Fibroblast of lung (primary cell): ENCODE measurements at regions not wholly inside any gene's neighbourhood (a gene's known extent, or its start where the extent isn't known, plus 50 kb on each side); places are given as distances from the start of the nearest gene placed in this dataset.

ENCODE experiments used
- DNase-seq, 2 donors: peaks; one replicate each; pipeline versions ENCODE4 v3.0.0 to v3.0.0-alpha.2; 2010; ENCODE audit warnings: low read depth in 2 of 2
- H2AFZ ChIP-seq: 2 replicates; pipeline ENCODE4 v1.5.1; 2012; ENCODE audit warnings: low read length, control low read depth, inconsistent platforms
- H3K27ac ChIP-seq: 2 replicates; pipeline ENCODE4 v1.5.1; 2011; ENCODE audit warnings: low read length, control low read depth; ENCODE audit not compliant: insufficient read depth
- H3K27me3 ChIP-seq: 2 replicates; pipeline ENCODE4 v1.5.1; 2011; ENCODE audit warnings: mild to moderate bottlenecking, low read length; ENCODE audit not compliant: control insufficient read depth, insufficient read depth
- H3K36me3 ChIP-seq: 2 replicates; pipeline ENCODE4 v1.5.1; 2011; ENCODE audit warnings: low read length; ENCODE audit not compliant: control insufficient read depth, insufficient read depth
- H3K4me1 ChIP-seq: 2 replicates; pipeline ENCODE4 v1.5.1; 2011; ENCODE audit warnings: low read length; ENCODE audit not compliant: control insufficient read depth, insufficient read depth; ENCODE audit errors: extremely low read depth
- H3K4me2 ChIP-seq: 2 replicates; pipeline ENCODE4 v1.5.1; 2011; ENCODE audit warnings: low read length, control low read depth; ENCODE audit not compliant: insufficient read depth; ENCODE audit errors: extremely low read depth
- H3K4me3 ChIP-seq, 4 experiments: fragments of 200-600 bp in 1 of 4; sonication (generic) in 1 of 4; replicated peaks in 1 of 4; 2 replicates each; pipeline ENCODE4 v1.5.1; 2011 to 2016; ENCODE audit warnings: low read length in 4 of 4, low read depth in 3 of 4, mild to moderate bottlenecking in 3 of 4, control low read depth in 2 of 4, inconsistent platforms in 1 of 4, mixed read lengths in 1 of 4; ENCODE audit not compliant: insufficient read depth in 1 of 4; ENCODE audit errors: control extremely low read depth in 1 of 4
- H3K79me2 ChIP-seq: 2 replicates; pipeline ENCODE4 v1.5.1; 2012; ENCODE audit warnings: mild to moderate bottlenecking, low read length, inconsistent platforms; ENCODE audit not compliant: control insufficient read depth, insufficient read depth
- H3K9ac ChIP-seq: 2 replicates; pipeline ENCODE4 v1.5.1; 2011; ENCODE audit warnings: mild to moderate bottlenecking, low read length, control low read depth; ENCODE audit not compliant: insufficient read depth
- H3K9me3 ChIP-seq: 2 replicates; pipeline ENCODE4 v1.5.1; 2012; ENCODE audit warnings: low read depth, low read length; ENCODE audit not compliant: control insufficient read depth, insufficient read depth
- H4K20me1 ChIP-seq: 2 replicates; pipeline ENCODE4 v1.5.1; 2011; ENCODE audit warnings: low read length; ENCODE audit not compliant: control insufficient read depth, insufficient read depth; ENCODE audit errors: extremely low read depth
- EZH2 ChIP-seq: IDR thresholded peaks from 2 replicates; pipeline ENCODE4 v1.5.1; 2012; ENCODE audit warnings: low read length, control low read depth, mild to moderate bottlenecking; ENCODE audit errors: missing control alignments
- TF ChIP-seq, protein P1 (sequence below), 2 donors: IDR thresholded peaks in 1 of 2; conservative IDR thresholded peaks in 1 of 2; 1 replicate in 1 of 2; 2 replicates in 1 of 2; pipeline ENCODE4 v1.5.1; 2011 to 2012; ENCODE audit warnings: low read length in 2 of 2, control low read depth in 1 of 2, inconsistent platforms in 1 of 2, low read depth in 1 of 2, mild to moderate bottlenecking in 1 of 2

DNA sequence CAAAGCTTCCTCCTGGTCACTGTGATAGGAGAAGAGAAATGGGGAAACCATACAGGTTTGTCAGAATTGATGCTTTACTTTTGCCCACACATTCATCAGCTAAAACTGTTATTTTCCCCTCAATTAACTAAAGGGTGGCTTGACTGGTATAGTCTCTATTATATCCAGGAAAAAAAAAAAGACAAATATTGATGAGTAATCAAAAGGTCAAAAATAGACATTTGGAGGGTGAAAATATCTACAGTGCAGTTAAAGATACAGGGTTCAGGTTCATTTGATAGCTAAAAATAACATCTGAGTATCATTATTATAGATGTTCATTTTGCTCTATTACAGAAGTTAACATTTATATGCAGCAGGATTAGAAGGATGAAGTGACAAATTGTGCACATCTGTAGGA, 577.6 kb upstream of the FAM98A start:
- no peak overlapping the region for H2AFZ ChIP-seq
- no peak overlapping the region for H3K4me3 ChIP-seq
- TF ChIP-seq, protein P1, sequence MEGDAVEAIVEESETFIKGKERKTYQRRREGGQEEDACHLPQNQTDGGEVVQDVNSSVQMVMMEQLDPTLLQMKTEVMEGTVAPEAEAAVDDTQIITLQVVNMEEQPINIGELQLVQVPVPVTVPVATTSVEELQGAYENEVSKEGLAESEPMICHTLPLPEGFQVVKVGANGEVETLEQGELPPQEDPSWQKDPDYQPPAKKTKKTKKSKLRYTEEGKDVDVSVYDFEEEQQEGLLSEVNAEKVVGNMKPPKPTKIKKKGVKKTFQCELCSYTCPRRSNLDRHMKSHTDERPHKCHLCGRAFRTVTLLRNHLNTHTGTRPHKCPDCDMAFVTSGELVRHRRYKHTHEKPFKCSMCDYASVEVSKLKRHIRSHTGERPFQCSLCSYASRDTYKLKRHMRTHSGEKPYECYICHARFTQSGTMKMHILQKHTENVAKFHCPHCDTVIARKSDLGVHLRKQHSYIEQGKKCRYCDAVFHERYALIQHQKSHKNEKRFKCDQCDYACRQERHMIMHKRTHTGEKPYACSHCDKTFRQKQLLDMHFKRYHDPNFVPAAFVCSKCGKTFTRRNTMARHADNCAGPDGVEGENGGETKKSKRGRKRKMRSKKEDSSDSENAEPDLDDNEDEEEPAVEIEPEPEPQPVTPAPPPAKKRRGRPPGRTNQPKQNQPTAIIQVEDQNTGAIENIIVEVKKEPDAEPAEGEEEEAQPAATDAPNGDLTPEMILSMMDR (conservative IDR thresholded peaks at IDR 0.05 in 1 of 2, IDR thresholded peaks at IDR 0.05 in 1 of 2; ENCODE audit: low read depth in 1 of 2, low read length in 2 of 2) = no peak
- TF ChIP-seq EZH2 = no peak
- no peak for DNase-seq
- no peak overlapping the region for H3K4me2 ChIP-seq
- H3K9me3 ChIP-seq = no peaks in the 10 kb centered on the region
- H3K9ac ChIP-seq = no peak overlapping the region
- H4K20me1 ChIP-seq = no peaks in the 10 kb centered on the region
- H3K36me3 ChIP-seq = no peaks in the 10 kb centered on the region
- no peaks in the 10 kb centered on the region for H3K27me3 ChIP-seq
- H3K27ac ChIP-seq = no peak overlapping the region
- H3K79me2 ChIP-seq = no peaks in the 10 kb centered on the region
- H3K4me1 ChIP-seq = no peaks in the 10 kb centered on the region

DNA sequence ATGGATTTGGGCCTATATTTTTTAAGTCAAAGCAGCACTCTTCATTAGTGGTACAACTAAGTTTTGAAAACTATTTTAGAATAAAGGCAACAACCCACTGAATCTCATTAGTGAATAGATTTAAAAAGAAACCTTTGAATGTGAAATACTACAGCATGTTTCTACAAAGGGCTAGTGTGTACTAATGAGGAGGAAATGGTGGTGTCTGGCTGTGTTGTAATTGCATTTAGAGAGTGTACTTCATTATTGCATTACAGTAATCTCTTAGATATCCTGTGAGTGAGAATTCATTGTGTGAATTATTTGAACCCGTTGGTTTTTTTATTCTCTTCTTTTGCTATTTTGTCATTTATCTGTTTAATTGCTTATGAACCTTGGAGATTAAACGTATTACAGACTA, 575.4 kb upstream of the FAM98A start:
- Histone ChIP-seq H3K79me2 (no peaks in the 10 kb centered on the region), H4K20me1 (no peaks in the 10 kb centered on the region), H3K9ac (no peak overlapping the region), H3K4me1 (no peaks in the 10 kb centered on the region), H3K9me3 (no peaks in the 10 kb centered on the region), H3K36me3 (no peaks in the 10 kb centered on the region), H3K4me3 (no peak overlapping the region), H3K4me2 (no peak overlapping the region), H3K27ac (no peak overlapping the region), H3K27me3 (no peaks in the 10 kb centered on the region), H2AFZ (no peak overlapping the region)
- DNase-seq = no peak
- TF ChIP-seq, protein P1 (conservative IDR thresholded peaks at IDR 0.05 in 1 of 2, IDR thresholded peaks at IDR 0.05 in 1 of 2; ENCODE audit: low read depth in 1 of 2, low read length in 2 of 2) = no peak
- no peak for TF ChIP-seq EZH2

- Histone ChIP-seq H3K9me3 (no peaks in the 10 kb centered on the region), H3K4me2 (no peak overlapping the region), H3K4me3 (no peak overlapping the region), H3K27ac (no peak overlapping the region), H3K27me3 (no peaks in the 10 kb centered on the region), H3K79me2 (no peaks in the 10 kb centered on the region), H4K20me1 (no peaks in the 10 kb centered on the region), H2AFZ (no peak overlapping the region), H3K4me1 (no peaks in the 10 kb centered on the region), H3K36me3 (no peaks in the 10 kb centered on the region), H3K9ac (no peak overlapping the region)
- no peak for DNase-seq
- TF ChIP-seq, protein P1 (conservative IDR thresholded peaks at IDR 0.05 in 1 of 2, IDR thresholded peaks at IDR 0.05 in 1 of 2; ENCODE audit: low read depth in 1 of 2, low read length in 2 of 2) = no peak
- TF ChIP-seq EZH2 = no peak
Measured at GRCh38 chr2:34162231-34162630, 563.1 kb upstream of the FAM98A start.
